Testis (tissue), 2 donors: ENCODE measurements at regions not wholly inside any gene's neighbourhood (a gene's known extent, or its start where the extent isn't known, plus 50 kb on each side); places are given as distances from the start of the nearest gene placed in this dataset.
"Not testable (repeated sequence)": the region's sequence is repeated elsewhere in the genome, so short reads cannot be mapped to it uniquely, and the experiment has no call there.

Experiments used
- CTCF ChIP-seq, 3 experiments: fragments of 450-650 bp in 2 of 3; fragments of 200-600 bp in 1 of 3; sonication (generic) in 1 of 3; IDR thresholded peaks; one replicate each; pipeline ENCODE4 v1.5.1; 2016 to 2019; ENCODE audit warnings: antibody characterized with exemption in 3 of 3, mild to moderate bottlenecking in 2 of 3, moderate library complexity in 1 of 3
- POLR2A ChIP-seq: fragments of 450-650 bp; IDR thresholded peaks from one replicate; pipeline ENCODE4 v1.6.1; 2017; ENCODE audit warnings: antibody characterized with exemption, mild to moderate bottlenecking, moderate library complexity

- TF ChIP-seq CTCF (IDR thresholded peaks at IDR 0.05); POLR2A: not testable (repeated sequence)
Measured at GRCh38 chr17:70453075-70453474, 283.7 kb downstream of the KCNJ2 start.
